ENCODE measurements at regions not wholly inside any gene's neighbourhood (a gene's known extent, or its start where the extent isn't known, plus 50 kb on each side); places are given as distances from the start of the nearest gene placed in this dataset.
A peak's percentile ranks its signal among the peaks of the same experiment; 100 is the strongest.
"Not testable (repeated sequence)": the region's sequence is repeated elsewhere in the genome, so short reads cannot be mapped to it uniquely, and the experiment has no call there.

DNA sequence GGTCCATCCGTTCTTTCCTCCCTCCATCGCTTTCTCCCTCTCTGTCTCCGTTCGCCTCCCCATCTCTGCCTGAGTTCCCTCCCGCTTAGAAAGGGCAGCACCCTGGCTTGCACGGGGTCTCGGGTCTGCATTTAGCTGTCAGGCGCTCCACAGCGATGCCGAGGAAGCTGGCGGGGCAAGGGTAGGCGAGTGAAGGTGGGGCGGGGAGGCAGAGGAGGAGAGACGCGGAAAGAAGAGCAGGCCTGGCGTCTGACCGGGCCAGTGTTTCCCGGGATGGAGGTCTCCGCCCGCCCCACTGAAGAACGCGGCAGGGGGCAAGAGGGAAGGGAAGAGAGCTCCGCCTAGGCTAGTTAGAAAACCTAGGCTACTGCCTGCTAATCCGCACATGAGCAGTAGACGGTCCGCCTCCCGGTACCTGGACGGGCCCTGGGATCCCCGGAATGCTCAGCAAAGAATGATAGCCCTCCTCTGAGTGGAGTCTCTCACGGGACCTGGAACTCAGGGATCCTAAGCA is 3922.5 kb upstream of the OR11H1 start:
- DNase-seq (peak in 1 of 6 donors; percentile 80), ATAC-seq (no peak), FAIRE-seq (no peak)
- TF ChIP-seq, protein P1, sequence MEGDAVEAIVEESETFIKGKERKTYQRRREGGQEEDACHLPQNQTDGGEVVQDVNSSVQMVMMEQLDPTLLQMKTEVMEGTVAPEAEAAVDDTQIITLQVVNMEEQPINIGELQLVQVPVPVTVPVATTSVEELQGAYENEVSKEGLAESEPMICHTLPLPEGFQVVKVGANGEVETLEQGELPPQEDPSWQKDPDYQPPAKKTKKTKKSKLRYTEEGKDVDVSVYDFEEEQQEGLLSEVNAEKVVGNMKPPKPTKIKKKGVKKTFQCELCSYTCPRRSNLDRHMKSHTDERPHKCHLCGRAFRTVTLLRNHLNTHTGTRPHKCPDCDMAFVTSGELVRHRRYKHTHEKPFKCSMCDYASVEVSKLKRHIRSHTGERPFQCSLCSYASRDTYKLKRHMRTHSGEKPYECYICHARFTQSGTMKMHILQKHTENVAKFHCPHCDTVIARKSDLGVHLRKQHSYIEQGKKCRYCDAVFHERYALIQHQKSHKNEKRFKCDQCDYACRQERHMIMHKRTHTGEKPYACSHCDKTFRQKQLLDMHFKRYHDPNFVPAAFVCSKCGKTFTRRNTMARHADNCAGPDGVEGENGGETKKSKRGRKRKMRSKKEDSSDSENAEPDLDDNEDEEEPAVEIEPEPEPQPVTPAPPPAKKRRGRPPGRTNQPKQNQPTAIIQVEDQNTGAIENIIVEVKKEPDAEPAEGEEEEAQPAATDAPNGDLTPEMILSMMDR (IDR thresholded peaks at IDR 0.05): no peak
- no peaks in the 10 kb centered on the region for H3K4me1 ChIP-seq
- intact Hi-C loops (cut with DNase I): no loop called here
- H3K27me3 ChIP-seq: no peaks in the 10 kb centered on the region
- WGBS, 2 donors: 67 to 68% methylated on average over 30 of the region's 30 CpGs
- H3K9me3 ChIP-seq: no peaks in the 10 kb centered on the region
- no peaks in the 10 kb centered on the region for H3K36me3 ChIP-seq
- no peak overlapping the region for H3K4me3 ChIP-seq
- no peak overlapping the region for H3K27ac ChIP-seq

DNA sequence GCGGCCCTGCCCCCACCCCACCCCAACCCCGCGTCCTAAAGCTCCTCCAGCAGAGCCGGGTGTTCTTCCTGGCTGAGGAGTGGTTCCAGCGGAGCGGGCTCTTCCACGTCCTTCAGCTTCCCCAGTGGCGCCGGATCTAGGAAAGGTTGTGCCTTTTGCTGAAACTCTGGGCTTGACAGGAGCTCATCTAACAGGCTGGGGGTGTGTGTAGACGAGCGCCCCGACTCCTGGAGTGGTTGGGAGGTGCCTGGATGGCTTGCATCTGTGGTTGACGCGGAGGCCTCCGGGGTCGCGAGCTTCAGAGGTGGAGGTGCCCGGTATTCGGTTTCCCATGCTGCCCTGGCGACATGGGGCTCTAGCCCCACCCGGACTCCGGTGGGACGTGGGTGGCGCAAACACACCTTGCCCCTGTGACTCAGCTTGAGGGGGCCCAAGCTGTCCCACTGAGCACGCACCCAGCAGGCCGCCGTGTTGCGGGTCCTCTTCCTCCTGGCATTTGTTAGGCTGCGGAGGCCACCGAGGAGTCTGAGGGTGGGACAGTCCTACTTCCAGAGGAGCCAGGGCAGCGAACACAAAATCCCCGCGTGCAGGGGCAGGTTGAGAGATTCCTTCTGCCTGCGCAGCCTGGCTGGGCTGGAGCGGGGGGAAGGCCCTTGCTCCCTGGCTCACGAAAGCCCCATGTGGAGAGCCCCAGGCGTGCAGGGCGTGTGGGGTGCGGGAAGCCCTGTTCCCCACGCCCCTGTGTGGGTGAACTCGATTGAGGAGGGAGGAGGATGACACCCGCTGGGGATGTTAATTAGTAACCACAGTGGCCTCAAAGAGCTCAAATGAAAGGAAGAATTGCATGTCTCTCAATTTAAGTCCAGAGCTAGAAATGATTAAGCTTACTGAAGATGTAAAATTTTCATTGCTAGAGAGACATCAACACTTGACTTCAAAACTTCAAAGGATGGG is 3921.7 kb upstream of the OR11H1 start:
- H3K4me3 ChIP-seq; H3K36me3 ChIP-seq; H3K9me3 ChIP-seq; intact Hi-C loops (cut with DNase I); H3K4me1 ChIP-seq; FAIRE-seq; H3K27ac ChIP-seq; ATAC-seq; H3K27me3 ChIP-seq: not testable (repeated sequence)
- WGBS, 2 donors: 70 to 73% methylated on average over 42 of the region's 42 CpGs
- DNase-seq: peak in 1 of 6 donors; percentile 73

DNA sequence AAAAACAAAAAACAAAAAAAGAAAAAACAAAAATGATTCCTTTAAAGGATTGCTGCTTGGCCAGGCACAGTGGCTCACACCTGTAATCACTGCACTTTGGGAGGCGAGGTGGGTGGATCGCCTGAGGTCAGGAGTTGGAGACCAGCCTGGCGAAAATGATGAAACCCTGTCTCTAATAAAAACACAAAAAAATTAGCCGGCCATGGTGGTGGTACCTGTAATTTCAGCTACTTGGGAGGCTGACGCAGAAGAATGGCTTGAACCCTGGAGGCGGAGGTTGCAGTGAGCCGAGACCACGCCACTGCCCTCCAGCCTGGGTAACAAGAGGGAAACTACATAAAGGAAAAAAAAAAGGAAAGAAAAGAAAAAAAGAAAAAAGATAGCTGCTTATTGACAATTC is 3920.8 kb upstream of the OR11H1 start:
- ATAC-seq; H3K4me3 ChIP-seq; H3K4me1 ChIP-seq; DNase-seq; intact Hi-C loops (cut with DNase I); H3K27me3 ChIP-seq; FAIRE-seq; H3K27ac ChIP-seq; H3K9me3 ChIP-seq; H3K36me3 ChIP-seq: not testable (repeated sequence)
- 53 to 72% methylated on average over 8 of the region's 8 CpGs for WGBS, 2 donors

DNA sequence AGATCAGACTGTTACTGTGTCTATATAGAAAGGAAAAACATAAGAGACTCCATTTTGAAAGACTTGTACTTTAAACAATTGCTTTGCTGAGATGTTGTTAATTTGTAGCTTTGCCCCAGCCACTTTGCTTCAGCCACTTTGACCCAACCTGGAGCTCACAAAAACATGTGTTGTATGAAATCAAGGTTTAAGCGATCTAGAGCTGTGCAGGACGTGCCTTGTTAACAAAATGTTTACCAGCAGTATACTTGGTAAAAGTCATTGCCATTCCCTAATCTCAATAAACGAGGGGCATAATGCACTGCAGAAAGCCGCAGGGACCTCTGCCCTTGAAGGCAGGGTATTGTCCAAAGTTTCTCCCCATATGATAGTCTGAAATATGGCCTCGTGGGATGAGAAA is 3919.5 kb upstream of the OR11H1 start:
- ATAC-seq; H3K4me3 ChIP-seq; H3K4me1 ChIP-seq; H3K36me3 ChIP-seq; FAIRE-seq; intact Hi-C loops (cut with DNase I); H3K27ac ChIP-seq; H3K27me3 ChIP-seq; DNase-seq; H3K9me3 ChIP-seq: not testable (repeated sequence)
- WGBS, 2 donors: 36 to 37% methylated on average over 5 of the region's 5 CpGs

DNA sequence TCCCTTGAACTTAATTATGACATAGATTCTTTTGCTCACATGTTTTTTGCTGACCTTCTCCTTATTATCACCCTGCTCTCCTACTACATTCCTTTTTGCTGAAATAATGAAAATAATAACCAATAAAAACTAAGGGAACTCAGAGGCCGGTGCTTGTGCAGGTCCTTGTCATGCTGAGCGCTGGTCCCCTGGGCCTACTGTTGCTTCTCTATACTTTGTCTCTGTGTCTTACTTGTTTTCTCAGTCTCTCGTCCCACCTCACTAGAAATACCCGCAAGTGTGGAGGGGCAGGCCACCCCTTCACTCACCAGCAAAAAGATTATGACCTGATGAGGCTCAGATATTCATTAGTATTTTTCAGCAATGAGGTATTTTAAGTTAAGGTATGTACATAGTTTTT is 3918.8 kb upstream of the OR11H1 start:
- WGBS, 2 donors: 58 to 67% methylated on average over 4 of the region's 4 CpGs
- DNase-seq; H3K27ac ChIP-seq; intact Hi-C loops (cut with DNase I); H3K4me3 ChIP-seq; H3K27me3 ChIP-seq; ATAC-seq; FAIRE-seq; H3K36me3 ChIP-seq; H3K4me1 ChIP-seq; H3K9me3 ChIP-seq: not testable (repeated sequence)

DNA sequence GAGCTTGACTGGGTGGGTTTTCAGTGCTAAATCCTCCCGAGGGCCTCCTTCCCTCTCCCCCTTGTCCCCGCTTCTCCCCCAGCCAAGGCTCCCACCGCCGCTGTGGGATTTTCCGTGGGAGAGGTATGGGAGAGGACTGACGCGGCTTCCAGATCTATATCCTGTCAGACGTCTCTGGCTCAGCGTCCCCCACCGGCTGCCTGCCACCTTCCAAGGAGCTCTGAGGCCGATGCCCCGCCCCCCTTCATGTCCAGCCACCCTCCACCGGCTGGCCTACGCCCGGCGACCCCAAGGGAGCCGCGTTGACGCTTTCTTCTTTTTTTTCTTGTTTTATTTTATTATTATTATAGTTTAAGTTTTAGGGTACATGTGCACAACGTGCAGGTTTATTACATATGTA is 3916.7 kb upstream of the OR11H1 start:
- FAIRE-seq; H3K4me3 ChIP-seq; H3K36me3 ChIP-seq; intact Hi-C loops (cut with DNase I); H3K9me3 ChIP-seq; H3K4me1 ChIP-seq; H3K27me3 ChIP-seq; ATAC-seq; H3K27ac ChIP-seq: not testable (repeated sequence)
- 70 to 78% methylated on average over 20 of the region's 20 CpGs for WGBS, 2 donors
- DNase-seq: peak in 1 of 6 donors; percentile 70

DNA sequence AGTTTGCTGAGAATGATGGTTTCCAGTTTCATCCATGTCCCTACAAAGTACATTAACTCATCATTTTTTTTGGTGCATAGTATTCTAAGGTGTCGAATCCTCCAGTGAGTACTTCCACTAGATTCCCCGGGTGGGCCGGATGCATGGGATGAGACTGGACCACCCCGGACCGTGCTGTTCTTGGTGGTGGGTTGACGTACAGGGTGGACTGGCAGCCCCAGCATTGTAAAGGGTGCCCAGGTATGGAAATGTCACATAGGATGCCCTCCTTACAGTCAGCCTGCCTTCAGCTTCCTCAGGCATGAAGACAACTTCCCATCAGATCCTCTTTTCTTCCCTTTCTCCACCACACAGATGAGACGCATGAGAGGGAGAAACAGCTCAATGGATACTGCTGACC is 3916.1 kb upstream of the OR11H1 start:
- ATAC-seq; H3K27ac ChIP-seq; H3K36me3 ChIP-seq; H3K27me3 ChIP-seq; H3K9me3 ChIP-seq; H3K4me1 ChIP-seq; intact Hi-C loops (cut with DNase I); H3K4me3 ChIP-seq; FAIRE-seq: not testable (repeated sequence)
- 73 to 85% methylated on average over 7 of the region's 7 CpGs for WGBS, 2 donors
- peak in 1 of 6 donors; percentile 35 for DNase-seq

DNA sequence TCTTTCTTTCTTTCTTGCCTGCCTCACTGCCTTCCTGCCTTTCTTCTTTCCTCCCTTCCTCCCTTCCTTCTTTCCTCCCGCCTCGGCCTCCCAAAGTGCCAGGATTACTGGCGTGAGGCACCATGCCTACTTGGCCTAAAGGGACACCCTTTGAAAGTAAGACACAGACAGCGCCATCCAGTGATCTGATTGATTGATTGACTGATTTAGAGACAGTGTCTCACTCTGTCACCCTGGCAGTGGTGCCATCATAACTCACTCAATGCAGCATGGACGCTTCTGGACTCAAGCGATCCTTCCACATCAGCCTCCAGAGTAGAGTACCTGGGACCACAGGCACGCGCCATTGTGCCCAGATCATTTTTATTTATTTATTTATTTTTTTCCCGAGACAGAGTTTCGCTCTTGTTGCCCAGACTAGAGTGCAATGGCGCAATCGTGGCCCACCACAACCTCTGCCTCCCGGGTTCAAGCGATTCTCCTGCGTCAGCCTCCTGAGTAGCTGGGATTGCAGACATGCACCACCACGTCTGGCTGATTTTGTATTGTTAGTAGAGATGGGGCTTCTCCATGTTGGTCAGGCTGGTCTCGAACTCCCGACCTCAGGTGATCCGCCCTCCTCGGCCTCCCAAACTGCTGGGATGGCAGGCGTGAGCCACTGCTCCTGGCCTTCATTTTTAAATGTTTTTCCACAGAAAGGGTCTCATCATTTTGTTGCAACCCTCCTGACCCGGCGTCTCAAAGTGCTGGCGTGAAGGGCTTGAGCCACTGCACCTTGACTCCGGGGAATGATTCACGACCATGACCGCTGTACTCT is 3914.7 kb upstream of the OR11H1 start:
- H3K27ac ChIP-seq; H3K4me3 ChIP-seq; H3K27me3 ChIP-seq; intact Hi-C loops (cut with DNase I); ATAC-seq; DNase-seq; H3K4me1 ChIP-seq; H3K9me3 ChIP-seq; FAIRE-seq; H3K36me3 ChIP-seq: not testable (repeated sequence)
- 70 to 79% methylated on average over 27 of the region's 27 CpGs for WGBS, 2 donors
